ENCODE measurements at regions not wholly inside any gene's neighbourhood (a gene's known extent, or its start where the extent isn't known, plus 50 kb on each side); places are given as distances from the start of the nearest gene placed in this dataset.

DNA sequence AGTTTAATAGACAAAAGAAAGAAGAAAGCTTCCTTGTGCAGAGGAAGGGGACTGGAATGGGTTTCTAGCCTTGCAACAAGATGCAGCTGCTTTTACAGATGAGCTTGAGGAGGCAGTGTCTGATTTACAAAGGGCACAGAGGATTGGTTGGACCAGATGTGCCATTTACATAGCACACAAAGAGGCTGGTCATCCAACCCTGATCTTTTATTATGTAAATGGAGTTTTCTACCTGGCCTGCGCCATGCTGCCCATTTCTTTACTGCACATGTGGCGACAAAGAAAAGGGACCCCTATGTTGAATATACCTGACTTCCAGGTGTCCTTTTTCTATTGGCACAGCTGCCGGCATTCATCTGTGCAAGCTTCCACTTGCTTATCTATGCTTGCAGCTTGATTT lies 409.4 kb upstream of the FRG2C start:
- TF ChIP-seq CTCF (IDR thresholded peaks at IDR 0.05; ENCODE audit: low read length): no peak
- TF ChIP-seq EZH2 (IDR thresholded peaks at IDR 0.05; ENCODE audit: borderline replicate concordance, low read length): no peak

All from OCI-LY1 (cell line).